CD4-positive, alpha-beta T cell (primary cell): ENCODE measurements at regions not wholly inside any gene's neighbourhood (a gene's known extent, or its start where the extent isn't known, plus 50 kb on each side); places are given as distances from the start of the nearest gene placed in this dataset.

Experiments used
- ATAC-seq: fragments of 200-7000 bp; cut with Tn5 transposase; one replicate; pipeline ENCODE4 v1.10.0; 2022; ENCODE audit warnings: mild to moderate bottlenecking; ENCODE audit not compliant: poor library complexity
- CTCF ChIA-PET: fragments of 350-600 bp; sonication (Branson Sonifier 250); formaldehyde crosslinking; loops from one replicate; lab custom pipeline; 2021; ENCODE audit warnings: antibody characterized with exemption, inconsistent platforms; lab: Charles Lee
- POLR2A ChIA-PET: fragments of 350-600 bp; sonication (Branson Sonifier 250); formaldehyde crosslinking; loops from one replicate; lab custom pipeline; 2021; ENCODE audit warnings: antibody characterized with exemption, inconsistent platforms; lab: Charles Lee
- DNase-seq, 14 experiments: peaks; one replicate each; pipeline ENCODE4 v3.0.0-alpha.2; 2013 to 2020; ENCODE audit warnings: mixed read lengths in 2 of 14
- H3K27ac ChIP-seq, 2 donors: one replicate each; pipeline versions ENCODE4 v1.5.1 to v1.7.0; 2013; ENCODE audit warnings: low read length in 2 of 2, low read depth in 1 of 2, mild to moderate bottlenecking in 1 of 2
- H3K27me3 ChIP-seq, 2 experiments: 1 replicate in 1 of 2; 2 replicates in 1 of 2; pipeline versions ENCODE4 v1.6.1 to v1.7.0; 2013; ENCODE audit warnings: low read length in 2 of 2, control low read depth in 1 of 2, mild to moderate bottlenecking in 1 of 2, moderate library complexity in 1 of 2; ENCODE audit not compliant: insufficient read depth in 2 of 2, control insufficient read depth in 1 of 2
- H3K36me3 ChIP-seq: one replicate; pipeline ENCODE4 v1.6.1; 2013; ENCODE audit warnings: low read length, control low read depth; ENCODE audit not compliant: insufficient read depth
- H3K4me1 ChIP-seq: one replicate; pipeline ENCODE4 v1.6.1; 2013; ENCODE audit warnings: low read length, control low read depth; ENCODE audit not compliant: insufficient read depth
- H3K4me3 ChIP-seq: one replicate; pipeline ENCODE4 v1.5.1; 2013; ENCODE audit warnings: mild to moderate bottlenecking, low read length, moderate library complexity
- H3K9me3 ChIP-seq, 2 experiments: 1 replicate in 1 of 2; 2 replicates in 1 of 2; pipeline versions ENCODE4 v1.6.1 to v1.7.0; 2013; ENCODE audit warnings: low read length in 2 of 2, mild to moderate bottlenecking in 2 of 2, control low read depth in 1 of 2, moderate library complexity in 1 of 2; ENCODE audit not compliant: control insufficient read depth in 1 of 2, insufficient read depth in 1 of 2
- H3K27ac Mint-ChIP-seq: one replicate; pipeline ENCODE4 v1.8.0; 2020; ENCODE audit warnings: mixed read lengths
- H3K27me3 Mint-ChIP-seq: one replicate; pipeline ENCODE4 v1.8.0; 2021; ENCODE audit warnings: mixed read lengths
- H3K36me3 Mint-ChIP-seq: one replicate; pipeline ENCODE4 v1.8.0; 2021; ENCODE audit warnings: low read depth, mixed read lengths
- H3K4me1 Mint-ChIP-seq: one replicate; pipeline ENCODE4 v1.8.0; 2021; ENCODE audit warnings: low read depth, mixed read lengths
- H3K4me3 Mint-ChIP-seq: one replicate; pipeline ENCODE4 v1.8.0; 2020; ENCODE audit warnings: mild to moderate bottlenecking, mixed read lengths
- H3K9me3 Mint-ChIP-seq: one replicate; pipeline ENCODE4 v1.8.0; 2020; ENCODE audit warnings: mixed read lengths
- intact Hi-C, 2 experiments: fragments of 100-400 bp; cut with DNase I in 1 of 2; cut with micrococcal nuclease in 1 of 2; formaldehyde crosslinking; loops; one replicate each; pipeline versions ENCODE4 v1.15.1 to v1.9.0; 2023 to 2025; cut with DNase I, micrococcal nuclease
- TF ChIP-seq, protein P1 (sequence below): fragments of 200-600 bp; IDR thresholded peaks from one replicate; pipeline ENCODE4 v1.8.0; 2022; ENCODE audit warnings: antibody characterized with exemption, mild to moderate bottlenecking

DNA sequence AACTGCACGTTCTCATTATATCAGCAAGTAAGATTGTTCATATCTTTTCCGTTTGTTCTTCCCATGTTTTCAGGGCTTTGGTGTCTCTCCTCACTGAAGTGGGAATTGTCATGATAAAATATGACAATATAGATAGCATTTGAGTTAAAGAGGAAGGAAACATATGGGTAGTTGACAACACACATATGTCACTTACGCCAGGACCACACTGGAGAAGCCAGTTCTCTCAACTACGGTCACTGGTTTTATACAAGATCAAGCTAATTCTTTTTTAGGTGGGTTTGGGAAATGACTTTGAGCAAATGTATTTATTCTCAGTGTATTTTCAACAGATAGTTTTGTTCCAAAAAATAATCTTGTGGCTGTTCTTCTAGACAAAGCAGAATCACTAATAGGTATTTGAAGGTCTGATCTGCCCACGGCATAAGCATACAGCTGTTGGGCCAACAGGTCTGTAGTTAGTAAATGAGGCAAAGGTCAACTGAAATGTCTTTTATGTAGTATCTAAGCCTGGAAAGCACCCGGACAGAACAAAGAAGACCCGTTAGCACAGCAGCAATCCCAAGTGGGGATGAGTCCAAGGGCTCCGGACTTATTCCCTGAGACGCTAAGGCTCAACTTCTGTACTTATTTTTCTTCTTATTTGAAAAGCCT is 433.6 kb upstream of the ZP4 start:
- CTCF ChIA-PET, result no interaction called here
- no peaks in the 10 kb centered on the region for H3K27me3 ChIP-seq
- no peaks in the 10 kb centered on the region for H3K4me1 Mint-ChIP-seq
- peaks cover 9% of the 10 kb centered on the region for H3K9me3 Mint-ChIP-seq
- no peak for ATAC-seq
- POLR2A ChIA-PET, result no interaction called here
- H3K27me3 Mint-ChIP-seq, result no peaks in the 10 kb centered on the region
- no peak overlapping the region for H3K27ac Mint-ChIP-seq
- H3K36me3 Mint-ChIP-seq, result no peaks in the 10 kb centered on the region
- H3K4me3 Mint-ChIP-seq, result no peak overlapping the region
- no peaks in the 10 kb centered on the region for H3K4me1 ChIP-seq
- H3K9me3 ChIP-seq, result peaks cover 0 to 10% of the 10 kb centered on the region in 2 experiments
- DNase-seq, result no peak
- no peak overlapping the region for H3K4me3 ChIP-seq
- intact Hi-C loops, result no loop called here
- TF ChIP-seq, protein P1, sequence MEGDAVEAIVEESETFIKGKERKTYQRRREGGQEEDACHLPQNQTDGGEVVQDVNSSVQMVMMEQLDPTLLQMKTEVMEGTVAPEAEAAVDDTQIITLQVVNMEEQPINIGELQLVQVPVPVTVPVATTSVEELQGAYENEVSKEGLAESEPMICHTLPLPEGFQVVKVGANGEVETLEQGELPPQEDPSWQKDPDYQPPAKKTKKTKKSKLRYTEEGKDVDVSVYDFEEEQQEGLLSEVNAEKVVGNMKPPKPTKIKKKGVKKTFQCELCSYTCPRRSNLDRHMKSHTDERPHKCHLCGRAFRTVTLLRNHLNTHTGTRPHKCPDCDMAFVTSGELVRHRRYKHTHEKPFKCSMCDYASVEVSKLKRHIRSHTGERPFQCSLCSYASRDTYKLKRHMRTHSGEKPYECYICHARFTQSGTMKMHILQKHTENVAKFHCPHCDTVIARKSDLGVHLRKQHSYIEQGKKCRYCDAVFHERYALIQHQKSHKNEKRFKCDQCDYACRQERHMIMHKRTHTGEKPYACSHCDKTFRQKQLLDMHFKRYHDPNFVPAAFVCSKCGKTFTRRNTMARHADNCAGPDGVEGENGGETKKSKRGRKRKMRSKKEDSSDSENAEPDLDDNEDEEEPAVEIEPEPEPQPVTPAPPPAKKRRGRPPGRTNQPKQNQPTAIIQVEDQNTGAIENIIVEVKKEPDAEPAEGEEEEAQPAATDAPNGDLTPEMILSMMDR, result no peak
- no peak overlapping the region for H3K27ac ChIP-seq
- H3K36me3 ChIP-seq, result no peaks in the 10 kb centered on the region

DNA sequence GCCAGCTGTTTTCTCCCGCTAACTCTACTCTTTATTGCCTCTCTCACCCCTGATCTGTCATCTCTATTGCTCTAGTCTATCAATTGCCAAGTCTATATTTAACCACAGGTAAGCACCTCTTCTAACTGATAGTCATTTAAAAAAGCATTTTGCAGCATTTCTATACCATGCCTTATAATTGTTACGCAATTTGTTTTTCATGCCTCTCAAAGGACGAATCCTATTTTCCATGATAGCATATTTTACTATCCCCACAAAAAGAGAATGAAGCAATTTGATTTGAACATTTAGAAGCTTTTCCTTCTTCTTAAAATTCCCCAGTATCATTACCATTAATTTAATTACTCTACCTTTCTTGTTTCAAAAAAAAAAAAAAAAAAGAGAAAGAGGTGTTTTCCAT is 432.8 kb upstream of the ZP4 start:
- H3K27ac ChIP-seq, result no peak overlapping the region
- H3K9me3 ChIP-seq, result peaks cover 0 to 10% of the 10 kb centered on the region in 2 experiments
- no peaks in the 10 kb centered on the region for H3K36me3 ChIP-seq
- POLR2A ChIA-PET, result no interaction called here
- H3K36me3 Mint-ChIP-seq, result no peaks in the 10 kb centered on the region
- TF ChIP-seq, protein P1, result no peak
- H3K9me3 Mint-ChIP-seq, result peaks cover 10% of the 10 kb centered on the region
- no peaks in the 10 kb centered on the region for H3K4me1 ChIP-seq
- H3K4me3 ChIP-seq, result no peak overlapping the region
- H3K27me3 ChIP-seq, result no peaks in the 10 kb centered on the region
- CTCF ChIA-PET, result no interaction called here
- no peaks in the 10 kb centered on the region for H3K27me3 Mint-ChIP-seq
- no peak overlapping the region for H3K27ac Mint-ChIP-seq
- no peak overlapping the region for H3K4me3 Mint-ChIP-seq
- ATAC-seq (no peak), DNase-seq (no peak)
- intact Hi-C loops, result no loop called here
- H3K4me1 Mint-ChIP-seq, result no peaks in the 10 kb centered on the region

DNA sequence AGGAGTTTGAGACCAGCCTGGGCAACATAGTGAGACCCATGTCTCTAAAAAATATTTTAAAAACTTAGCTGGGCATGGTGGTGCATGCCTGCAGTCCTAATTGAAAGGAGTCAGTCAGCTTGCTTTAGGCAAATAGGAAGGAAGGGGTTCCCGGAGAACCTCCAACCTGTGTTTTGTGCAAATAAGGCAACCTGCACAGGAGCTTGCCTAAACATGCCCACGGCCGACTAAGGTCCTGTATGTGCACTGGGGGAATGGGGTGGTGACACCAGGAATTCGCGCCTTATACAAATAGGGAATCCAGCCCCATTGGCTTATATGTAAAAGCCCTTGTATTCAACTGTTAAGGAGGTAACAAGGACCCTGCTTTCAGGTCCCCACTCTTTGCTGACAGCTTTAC is 429.2 kb upstream of the ZP4 start:
- Histone ChIP-seq H3K4me1 (no peaks in the 10 kb centered on the region), H3K9me3 (no peaks in the 10 kb centered on the region), H3K36me3 (no peaks in the 10 kb centered on the region), H3K4me3 (no peak overlapping the region), H3K27me3 (no peaks in the 10 kb centered on the region), H3K27ac (no peak overlapping the region)
- ChIA-PET CTCF (no interaction called here), POLR2A (no interaction called here)
- no peak overlapping the region for H3K27ac Mint-ChIP-seq
- intact Hi-C loops, result no loop called here
- no peak for ATAC-seq
- no peak overlapping the region for H3K4me3 Mint-ChIP-seq
- no peaks in the 10 kb centered on the region for H3K36me3 Mint-ChIP-seq
- no peaks in the 10 kb centered on the region for H3K4me1 Mint-ChIP-seq
- no peaks in the 10 kb centered on the region for H3K27me3 Mint-ChIP-seq
- TF ChIP-seq, protein P1, result no peak
- H3K9me3 Mint-ChIP-seq, result peaks cover 10% of the 10 kb centered on the region
- DNase-seq, result no peak
